Dendritic cell treated with granulocyte-macrophage colony-stimulating factor and Interleukin-4, amounts not matched to agents 40 ng/mL and 50 ng/mL, for 4 days (primary cell): ENCODE measurements at regions not wholly inside any gene's neighbourhood (a gene's known extent, or its start where the extent isn't known, plus 50 kb on each side); places are given as distances from the start of the nearest gene placed in this dataset.

ENCODE experiments used
- H3K27ac Mint-ChIP-seq: one replicate; pipeline ENCODE4 v1.8.0; 2022; ENCODE audit warnings: mild to moderate bottlenecking, mixed read lengths
- H3K27me3 Mint-ChIP-seq: one replicate; pipeline ENCODE4 v1.8.0; 2022; ENCODE audit warnings: mild to moderate bottlenecking, mixed read lengths
- H3K36me3 Mint-ChIP-seq: one replicate; pipeline ENCODE4 v1.8.0; 2022; ENCODE audit warnings: low read depth, mixed read lengths
- H3K4me1 Mint-ChIP-seq: one replicate; pipeline ENCODE4 v1.8.0; 2022; ENCODE audit warnings: low read depth, mixed read lengths
- H3K4me3 Mint-ChIP-seq: one replicate; pipeline ENCODE4 v1.8.0; 2022; ENCODE audit warnings: mild to moderate bottlenecking, moderate library complexity, mixed read lengths
- H3K9me3 Mint-ChIP-seq: one replicate; pipeline ENCODE4 v1.8.0; 2022; ENCODE audit warnings: mixed read lengths
- intact Hi-C: fragments of 100-400 bp; cut with micrococcal nuclease; formaldehyde crosslinking; loops from one replicate; pipeline ENCODE4 v1.15.0; 2022

DNA sequence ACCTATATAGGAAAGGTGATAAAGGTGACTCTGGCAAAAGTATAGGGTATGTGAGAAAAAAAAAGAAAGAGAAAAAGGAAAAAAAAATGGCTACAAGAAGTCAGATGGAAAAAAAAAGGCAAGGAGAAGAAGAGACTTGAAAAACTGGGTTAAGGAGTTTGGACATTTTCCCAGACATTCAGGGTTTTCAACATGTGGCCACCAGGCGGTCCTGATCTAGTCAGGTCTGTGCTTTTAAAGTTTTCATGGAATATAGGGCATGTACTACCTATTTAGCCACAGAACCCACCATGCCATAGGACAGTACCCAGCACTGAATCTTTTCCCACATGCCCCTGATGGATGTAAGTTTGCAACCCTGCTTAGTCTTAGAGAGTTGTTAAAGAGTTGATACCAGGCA, 433.7 kb downstream of the MAFB start:
- Mint-ChIP-seq H3K4me1 (peaks cover 21% of the 10 kb centered on the region), H3K4me3 (no peak overlapping the region), H3K9me3 (peaks cover 6% of the 10 kb centered on the region), H3K27me3 (peaks cover 23% of the 10 kb centered on the region), H3K36me3 (no peaks in the 10 kb centered on the region), H3K27ac (no peak overlapping the region)
- intact Hi-C loops: no loop called here

DNA sequence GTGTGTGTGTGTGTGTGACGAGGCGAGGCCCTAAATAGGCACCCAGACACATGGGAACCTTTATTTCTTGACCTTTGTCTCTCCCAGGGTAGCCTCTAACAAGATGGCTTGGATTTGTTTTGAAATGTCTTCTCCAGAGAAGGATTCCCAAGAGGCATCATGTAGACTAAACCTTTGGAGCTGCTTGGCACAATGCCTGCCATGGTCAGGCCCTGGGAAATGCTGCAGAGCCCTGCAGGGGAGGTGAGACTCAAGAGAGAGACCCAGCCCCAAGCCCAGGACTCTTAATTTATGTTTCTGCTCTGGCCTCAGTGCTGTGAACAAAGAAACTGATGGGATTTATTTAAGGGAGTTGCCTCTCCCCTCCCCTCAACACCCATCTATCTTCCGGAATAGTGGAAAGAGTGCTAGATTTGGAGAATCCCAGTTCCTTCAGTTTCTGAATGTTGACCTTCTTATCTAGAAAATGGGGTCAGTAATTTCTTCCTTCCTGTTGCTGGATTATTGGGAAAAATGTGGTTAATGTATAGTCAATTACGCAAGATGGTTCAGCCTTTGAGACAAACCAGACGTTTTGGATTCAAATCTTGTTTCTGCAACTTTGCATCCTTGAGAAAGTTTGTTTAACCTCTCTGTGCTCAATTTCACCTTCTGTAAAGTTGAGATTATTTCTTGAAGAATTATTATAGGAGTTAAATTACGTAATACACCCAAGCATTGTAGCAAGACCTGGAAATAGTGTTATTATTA, 434.8 kb downstream of the MAFB start:
- no peak overlapping the region for H3K4me3 Mint-ChIP-seq
- H3K36me3 Mint-ChIP-seq: no peaks in the 10 kb centered on the region
- intact Hi-C loops: no loop called here
- H3K9me3 Mint-ChIP-seq: peaks cover 6% of the 10 kb centered on the region
- no peak overlapping the region for H3K27ac Mint-ChIP-seq
- H3K27me3 Mint-ChIP-seq: peaks cover 23% of the 10 kb centered on the region
- peaks cover 21% of the 10 kb centered on the region for H3K4me1 Mint-ChIP-seq

DNA sequence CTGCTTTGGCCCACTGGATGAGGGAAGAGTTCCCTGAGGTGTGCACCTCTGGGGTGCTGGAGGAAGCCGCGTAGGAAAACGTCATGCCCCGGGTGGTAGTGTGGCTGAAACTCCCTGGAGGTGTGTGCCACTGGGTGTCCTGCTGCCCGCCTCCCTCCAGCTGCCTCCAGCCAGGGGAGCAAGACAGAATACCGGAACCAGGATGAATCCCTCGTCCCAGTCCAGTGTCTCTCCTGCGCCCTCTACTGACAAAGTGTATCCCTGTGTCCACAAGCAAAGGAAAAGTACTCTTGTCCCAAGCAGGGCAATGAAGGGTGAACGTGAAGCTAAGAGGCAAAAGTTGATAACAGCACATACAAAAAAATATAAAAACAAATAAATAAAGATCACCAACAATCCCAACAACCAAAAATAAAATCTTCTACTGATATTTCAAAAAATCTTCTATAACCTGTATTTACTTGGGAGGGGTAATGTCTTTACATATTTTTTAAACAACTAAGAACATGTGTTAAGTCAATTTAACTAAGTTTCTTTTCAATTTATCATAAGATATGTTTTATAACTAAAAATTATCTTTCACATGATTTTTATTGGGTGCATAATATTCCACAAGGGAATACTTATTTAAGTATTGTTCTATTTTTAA, 437.6 kb downstream of the MAFB start:
- Mint-ChIP-seq H3K27ac (no peak overlapping the region), H3K9me3 (peaks cover 6% of the 10 kb centered on the region), H3K27me3 (peaks cover 12% of the 10 kb centered on the region), H3K36me3 (no peaks in the 10 kb centered on the region), H3K4me1 (peaks cover 21% of the 10 kb centered on the region), H3K4me3 (no peak overlapping the region)
- intact Hi-C loops: no loop called here

DNA sequence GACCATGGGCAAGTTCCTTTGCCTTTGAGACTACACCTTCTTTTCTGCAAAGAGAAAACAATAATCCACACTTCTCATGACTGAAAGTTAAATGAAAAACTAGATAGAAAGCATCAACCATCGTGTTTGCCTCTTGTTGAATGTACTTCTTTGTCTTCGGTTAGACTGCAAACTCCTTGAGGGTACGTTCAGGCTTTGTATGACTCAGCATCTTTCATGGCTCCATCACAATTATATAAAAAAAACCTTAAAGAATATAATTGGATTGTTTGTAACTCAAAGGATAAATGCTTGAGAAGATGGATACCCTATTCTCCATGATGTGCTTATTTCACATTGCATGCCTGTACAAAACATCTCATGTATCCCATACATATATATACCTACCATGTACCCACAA, 439.2 kb downstream of the MAFB start:
- Mint-ChIP-seq H3K4me3 (no peak overlapping the region), H3K9me3 (peaks cover 6% of the 10 kb centered on the region), H3K27ac (no peak overlapping the region), H3K4me1 (peaks cover 12% of the 10 kb centered on the region), H3K36me3 (no peaks in the 10 kb centered on the region), H3K27me3 (peaks cover 6% of the 10 kb centered on the region)
- intact Hi-C loops: no loop called here

DNA sequence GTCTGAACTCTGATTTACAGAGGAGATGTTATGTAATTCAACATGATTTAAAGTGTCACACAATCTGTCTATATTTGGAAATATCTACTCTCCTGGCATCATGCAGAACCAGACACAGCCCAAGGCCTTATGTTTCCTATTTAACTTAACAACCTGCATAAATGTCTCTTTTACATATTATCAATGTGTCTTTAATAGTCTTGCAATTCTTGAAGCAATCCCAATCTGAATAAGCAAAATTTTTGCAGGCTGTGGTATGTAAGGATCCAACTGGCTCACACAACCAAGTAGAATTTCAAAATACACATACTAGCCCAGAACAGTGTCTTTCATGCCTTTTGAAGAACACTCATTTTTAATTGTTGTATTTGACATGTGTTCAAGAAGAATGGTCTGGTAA, 443.2 kb downstream of the MAFB start:
- Mint-ChIP-seq H3K27me3 (peaks cover 11% of the 10 kb centered on the region), H3K4me1 (peaks cover 16% of the 10 kb centered on the region), H3K27ac (no peak overlapping the region), H3K4me3 (no peak overlapping the region), H3K36me3 (no peaks in the 10 kb centered on the region), H3K9me3 (no peaks in the 10 kb centered on the region)
- intact Hi-C loops: no loop called here

DNA sequence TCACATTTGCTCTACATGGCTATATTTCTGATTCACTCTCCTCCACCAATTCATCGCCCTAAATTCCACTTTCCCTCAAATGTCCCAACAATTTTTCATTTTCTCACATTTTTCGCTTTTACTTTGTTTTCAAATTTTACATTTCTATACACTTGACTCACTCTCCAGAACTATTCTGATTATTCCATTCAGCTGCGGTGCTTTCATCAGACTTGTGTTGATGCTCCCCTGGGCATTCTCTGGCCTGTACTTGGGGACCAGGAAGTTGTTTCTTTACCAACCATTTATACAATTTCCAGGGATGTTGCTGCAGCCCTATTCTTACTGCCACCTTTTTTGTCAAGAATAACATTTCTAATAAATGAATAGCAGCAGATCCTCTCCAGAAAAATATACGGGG, 444.8 kb downstream of the MAFB start:
- Mint-ChIP-seq H3K27me3 (peaks cover 16% of the 10 kb centered on the region), H3K27ac (no peak overlapping the region), H3K4me3 (no peak overlapping the region), H3K36me3 (no peaks in the 10 kb centered on the region), H3K4me1 (peaks cover 16% of the 10 kb centered on the region), H3K9me3 (no peaks in the 10 kb centered on the region)
- intact Hi-C loops: no loop called here

DNA sequence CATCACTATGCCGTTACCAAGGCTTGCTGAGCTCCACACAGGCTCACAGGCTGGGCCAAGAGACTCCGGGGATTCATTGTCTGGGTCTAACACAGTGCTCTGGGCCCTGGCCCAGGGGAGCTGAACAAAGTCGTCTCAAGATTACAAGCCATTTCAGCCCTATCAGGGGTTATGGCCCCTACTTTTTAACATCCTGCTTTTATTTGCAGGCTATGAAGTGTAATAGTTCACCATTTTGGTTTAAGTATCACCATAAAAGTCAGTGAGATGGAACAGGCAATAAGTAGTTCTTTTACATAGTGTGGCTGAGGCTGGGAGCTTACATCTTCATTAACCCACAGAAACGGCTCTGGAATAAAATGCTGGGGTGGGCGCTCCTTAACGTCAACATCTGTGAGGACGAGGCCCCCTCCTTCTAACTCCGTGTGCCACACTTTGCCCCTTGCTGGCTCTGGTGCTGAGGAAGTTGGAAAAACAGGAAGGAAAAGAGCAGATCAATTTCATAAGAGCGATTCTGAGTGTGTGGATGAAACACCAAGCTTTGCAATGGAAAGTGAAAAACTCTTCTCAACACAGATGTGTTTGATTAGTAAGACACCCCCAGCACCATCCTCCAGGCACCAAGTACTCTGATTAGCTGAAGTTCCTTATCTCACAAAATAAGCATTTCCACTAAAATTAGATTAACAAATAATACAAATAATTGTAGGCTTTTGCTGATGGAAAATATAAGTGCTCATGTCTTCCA, 447.3 kb downstream of the MAFB start:
- no peaks in the 10 kb centered on the region for H3K9me3 Mint-ChIP-seq
- H3K27ac Mint-ChIP-seq: no peak overlapping the region
- H3K4me3 Mint-ChIP-seq: no peak overlapping the region
- no peaks in the 10 kb centered on the region for H3K36me3 Mint-ChIP-seq
- peaks cover 22% of the 10 kb centered on the region for H3K4me1 Mint-ChIP-seq
- intact Hi-C loops: no loop called here
- H3K27me3 Mint-ChIP-seq: peaks cover 29% of the 10 kb centered on the region

DNA sequence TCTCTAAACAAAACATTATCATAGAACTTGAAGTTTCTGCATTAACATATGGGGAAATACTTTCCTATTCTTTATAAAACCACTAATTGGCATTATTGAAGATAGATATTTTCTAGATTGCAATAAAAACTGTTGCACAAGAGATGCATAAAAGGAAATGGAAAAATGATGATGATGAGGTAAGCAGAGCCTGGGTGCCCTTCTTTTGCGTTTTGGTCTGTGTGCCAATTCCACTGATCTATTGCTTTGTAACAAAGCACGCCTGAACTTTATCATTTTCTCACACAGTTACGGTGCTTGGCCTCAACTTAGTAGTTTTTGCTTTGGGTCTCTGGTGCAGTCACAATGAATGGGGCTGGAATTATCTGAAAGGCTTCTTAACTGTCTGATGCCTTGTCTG, 450.5 kb downstream of the MAFB start:
- no peak overlapping the region for H3K4me3 Mint-ChIP-seq
- intact Hi-C loops: loop anchor here (10.0 kb wide), 1 partner anchor 354 kb away; no protein-coding TSS in a partner anchor
- H3K9me3 Mint-ChIP-seq: no peaks in the 10 kb centered on the region
- H3K27ac Mint-ChIP-seq: no peak overlapping the region
- no peaks in the 10 kb centered on the region for H3K36me3 Mint-ChIP-seq
- peaks cover 34% of the 10 kb centered on the region for H3K4me1 Mint-ChIP-seq
- H3K27me3 Mint-ChIP-seq: peaks cover 44% of the 10 kb centered on the region

DNA sequence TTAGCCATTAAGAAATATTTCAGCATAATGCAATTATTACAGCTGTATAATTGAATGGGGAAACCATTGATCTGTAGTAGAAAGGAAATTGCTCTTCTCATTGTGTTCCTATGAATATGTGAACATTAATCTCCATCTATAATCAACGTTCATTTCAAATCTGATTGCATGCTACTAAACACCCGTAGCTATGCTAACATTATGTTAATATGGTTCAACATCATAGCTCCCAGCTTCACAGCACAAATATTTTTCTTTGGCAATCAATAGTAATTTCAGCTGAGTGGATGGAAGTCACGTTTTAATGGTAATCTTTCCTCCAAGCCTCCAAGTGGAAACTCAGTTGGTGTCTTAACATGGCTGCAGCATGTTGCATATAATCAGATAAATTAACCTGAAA, 454.4 kb downstream of the MAFB start:
- H3K27ac Mint-ChIP-seq: no peak overlapping the region
- no peaks in the 10 kb centered on the region for H3K36me3 Mint-ChIP-seq
- no peaks in the 10 kb centered on the region for H3K9me3 Mint-ChIP-seq
- H3K27me3 Mint-ChIP-seq: peaks cover 60% of the 10 kb centered on the region
- H3K4me1 Mint-ChIP-seq: peaks cover 28% of the 10 kb centered on the region
- intact Hi-C loops: loop anchor here (10.0 kb wide), 1 partner anchor 350 kb away; no protein-coding TSS in a partner anchor
- no peak overlapping the region for H3K4me3 Mint-ChIP-seq

DNA sequence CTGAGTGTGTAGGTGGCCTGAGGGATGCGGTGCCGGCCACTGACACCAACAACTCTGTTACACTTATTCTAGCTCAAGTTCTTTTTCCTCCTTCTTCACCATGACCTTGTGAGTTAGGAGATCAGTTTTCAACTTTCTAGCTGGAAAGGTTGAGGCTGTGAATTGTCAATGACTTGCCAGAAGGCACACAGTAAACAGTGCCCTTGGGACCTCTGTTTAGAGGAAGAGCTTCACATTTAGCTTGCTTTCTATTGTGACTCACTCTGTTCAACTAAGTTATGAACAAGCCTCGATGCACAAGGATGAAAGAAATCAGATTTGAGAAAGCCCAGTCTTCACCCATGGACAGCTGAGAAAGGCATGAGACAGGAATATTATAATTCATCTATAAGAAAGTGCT, 455.6 kb downstream of the MAFB start:
- intact Hi-C loops: loop anchor here (10.0 kb wide), 1 partner anchor 349 kb away; no protein-coding TSS in a partner anchor
- H3K27ac Mint-ChIP-seq: no peak overlapping the region
- no peaks in the 10 kb centered on the region for H3K36me3 Mint-ChIP-seq
- peaks cover 54% of the 10 kb centered on the region for H3K27me3 Mint-ChIP-seq
- no peaks in the 10 kb centered on the region for H3K9me3 Mint-ChIP-seq
- H3K4me1 Mint-ChIP-seq: peaks cover 21% of the 10 kb centered on the region
- H3K4me3 Mint-ChIP-seq: no peak overlapping the region

DNA sequence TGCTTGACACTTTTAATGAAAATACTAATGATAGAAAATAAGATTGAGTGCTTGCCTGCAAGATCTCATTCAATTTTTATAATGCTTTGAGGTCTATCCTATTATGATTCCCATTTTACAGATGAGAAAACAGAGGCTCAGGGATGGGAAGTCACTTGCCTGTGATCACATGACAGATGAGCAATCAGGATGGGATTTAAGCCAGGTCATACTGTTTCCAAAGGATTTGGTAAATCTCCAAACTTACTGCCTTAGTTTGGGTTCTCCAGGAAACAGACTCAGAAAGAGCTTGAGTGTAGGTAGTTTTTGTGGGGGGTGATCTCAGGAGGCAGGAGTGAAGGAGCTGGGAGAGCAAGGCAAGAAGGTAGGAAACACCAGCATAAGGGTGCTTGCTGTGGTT, 456.3 kb downstream of the MAFB start:
- intact Hi-C loops: loop anchor here (10.0 kb wide), 1 partner anchor 348 kb away; no protein-coding TSS in a partner anchor
- H3K36me3 Mint-ChIP-seq: no peaks in the 10 kb centered on the region
- H3K27me3 Mint-ChIP-seq: peaks cover 59% of the 10 kb centered on the region
- H3K4me3 Mint-ChIP-seq: no peak overlapping the region
- peaks cover 21% of the 10 kb centered on the region for H3K4me1 Mint-ChIP-seq
- no peak overlapping the region for H3K27ac Mint-ChIP-seq
- H3K9me3 Mint-ChIP-seq: no peaks in the 10 kb centered on the region

DNA sequence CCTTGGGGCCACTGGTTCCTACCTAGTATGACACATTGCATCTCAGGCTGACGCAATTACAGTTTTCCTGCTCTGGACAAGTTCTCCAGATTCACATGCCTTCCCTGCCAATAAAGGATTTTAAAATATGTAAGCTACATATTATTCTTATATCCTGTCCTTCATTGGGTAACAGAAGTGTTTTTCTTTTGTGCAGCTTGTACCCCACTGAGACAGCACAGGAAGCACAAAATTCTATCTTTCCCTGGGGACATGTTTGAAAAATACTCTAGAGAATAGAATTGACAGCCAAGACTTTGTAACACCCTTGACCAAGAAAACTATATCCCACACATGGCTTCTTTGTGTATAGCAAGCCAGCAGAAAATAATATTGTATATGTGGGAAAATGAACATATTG, 456.8 kb downstream of the MAFB start:
- intact Hi-C loops: loop anchor here (10.0 kb wide), 1 partner anchor 347 kb away; no protein-coding TSS in a partner anchor
- Mint-ChIP-seq H3K4me3 (no peak overlapping the region), H3K4me1 (peaks cover 21% of the 10 kb centered on the region)

DNA sequence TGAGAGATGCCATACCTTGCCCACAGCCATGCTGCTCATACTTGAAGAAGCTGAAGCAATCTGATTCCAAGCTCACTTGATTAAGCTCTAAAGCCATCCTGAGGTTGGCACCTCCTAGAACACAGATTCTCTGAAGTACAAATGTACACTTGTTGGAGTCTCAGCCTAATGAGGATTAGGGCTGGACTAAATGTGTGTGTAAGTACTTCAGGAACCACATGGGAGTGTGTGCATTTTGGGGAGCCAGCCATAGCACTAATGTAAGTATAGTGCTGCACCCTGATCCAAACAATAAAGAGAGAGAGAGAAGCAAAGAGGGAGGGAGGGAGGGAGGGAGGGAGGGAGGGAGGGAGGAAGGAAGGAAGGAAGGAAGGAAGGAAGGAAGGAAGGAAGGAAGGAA, 458.6 kb downstream of the MAFB start:
- H3K27me3 Mint-ChIP-seq: peaks cover 52% of the 10 kb centered on the region
- H3K27ac Mint-ChIP-seq: no peak overlapping the region
- intact Hi-C loops: loop anchor here (10.0 kb wide), 1 partner anchor 346 kb away; no protein-coding TSS in a partner anchor

More for the DNA sequence above, 456.8 kb downstream of the MAFB start:
- Mint-ChIP-seq H3K27ac (no peak overlapping the region), H3K36me3 (no peaks in the 10 kb centered on the region), H3K27me3 (peaks cover 57% of the 10 kb centered on the region), H3K9me3 (no peaks in the 10 kb centered on the region)

DNA sequence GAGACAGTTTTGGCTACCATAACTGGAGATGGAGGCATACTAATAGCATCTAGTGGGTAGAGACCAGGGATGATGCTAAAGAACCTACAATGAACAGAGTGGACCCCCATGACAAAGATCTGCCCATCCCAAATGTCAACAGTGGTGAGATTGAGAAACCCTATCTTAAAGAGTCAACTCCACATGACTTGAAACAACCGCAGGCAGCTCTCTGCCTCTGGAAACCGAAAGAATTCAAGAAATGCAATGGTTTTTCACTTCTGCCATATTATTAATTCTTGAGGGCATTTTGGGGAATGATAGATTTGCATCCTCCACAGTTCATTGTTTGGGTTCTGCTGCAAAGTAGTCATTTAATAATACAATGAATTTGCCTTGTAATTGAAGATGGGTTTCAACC, 463.4 kb downstream of the MAFB start:
- Mint-ChIP-seq H3K9me3 (no peaks in the 10 kb centered on the region), H3K27ac (no peak overlapping the region), H3K4me3 (no peak overlapping the region), H3K27me3 (peaks cover 38% of the 10 kb centered on the region), H3K4me1 (peaks cover 11% of the 10 kb centered on the region), H3K36me3 (no peaks in the 10 kb centered on the region)
- intact Hi-C loops: no loop called here

More for the DNA sequence above, 458.6 kb downstream of the MAFB start:
- peaks cover 21% of the 10 kb centered on the region for H3K4me1 Mint-ChIP-seq
- H3K4me3 Mint-ChIP-seq: no peak overlapping the region
- H3K9me3 Mint-ChIP-seq: no peaks in the 10 kb centered on the region
- no peaks in the 10 kb centered on the region for H3K36me3 Mint-ChIP-seq
